ENCODE measurements at regions not wholly inside any gene's neighbourhood (a gene's known extent, or its start where the extent isn't known, plus 50 kb on each side); places are given as distances from the start of the nearest gene placed in this dataset.
A peak's percentile ranks its signal among the peaks of the same experiment; 100 is the strongest.

DNA sequence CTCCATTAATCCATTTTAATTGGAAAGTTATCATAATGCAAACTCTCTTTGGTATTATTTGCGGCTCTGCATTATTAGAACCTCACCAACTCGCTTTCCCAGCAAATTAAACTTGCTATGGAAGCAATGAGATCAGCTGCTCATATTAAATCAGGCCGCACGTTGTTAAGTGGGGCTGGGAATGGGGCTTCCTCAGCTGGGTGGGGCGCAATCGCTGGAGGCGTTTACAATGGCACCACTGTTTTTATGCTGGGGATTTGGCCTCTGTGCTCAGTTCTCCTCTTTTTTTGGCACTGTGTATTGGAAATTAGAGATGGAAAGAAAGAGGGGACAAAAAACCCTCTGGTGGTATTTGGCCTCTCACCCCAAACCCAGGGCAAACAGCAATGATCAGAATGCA is 72.2 kb downstream of the RPLP1 start:
- Histone ChIP-seq H3K9me3 (peaks cover 0 to 3% (median 0%) of the 10 kb centered on the region in 11 donors), H3K36me3 (no peaks in the 10 kb centered on the region), H3K27ac (no peak overlapping the region), H3K27me3 (peaks cover 0 to 3% (median 0%) of the 10 kb centered on the region in 7 donors), H3K4me3 (no peak overlapping the region), H3K4me1 (no peaks in the 10 kb centered on the region)
- TF ChIP-seq, protein P1, sequence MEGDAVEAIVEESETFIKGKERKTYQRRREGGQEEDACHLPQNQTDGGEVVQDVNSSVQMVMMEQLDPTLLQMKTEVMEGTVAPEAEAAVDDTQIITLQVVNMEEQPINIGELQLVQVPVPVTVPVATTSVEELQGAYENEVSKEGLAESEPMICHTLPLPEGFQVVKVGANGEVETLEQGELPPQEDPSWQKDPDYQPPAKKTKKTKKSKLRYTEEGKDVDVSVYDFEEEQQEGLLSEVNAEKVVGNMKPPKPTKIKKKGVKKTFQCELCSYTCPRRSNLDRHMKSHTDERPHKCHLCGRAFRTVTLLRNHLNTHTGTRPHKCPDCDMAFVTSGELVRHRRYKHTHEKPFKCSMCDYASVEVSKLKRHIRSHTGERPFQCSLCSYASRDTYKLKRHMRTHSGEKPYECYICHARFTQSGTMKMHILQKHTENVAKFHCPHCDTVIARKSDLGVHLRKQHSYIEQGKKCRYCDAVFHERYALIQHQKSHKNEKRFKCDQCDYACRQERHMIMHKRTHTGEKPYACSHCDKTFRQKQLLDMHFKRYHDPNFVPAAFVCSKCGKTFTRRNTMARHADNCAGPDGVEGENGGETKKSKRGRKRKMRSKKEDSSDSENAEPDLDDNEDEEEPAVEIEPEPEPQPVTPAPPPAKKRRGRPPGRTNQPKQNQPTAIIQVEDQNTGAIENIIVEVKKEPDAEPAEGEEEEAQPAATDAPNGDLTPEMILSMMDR (IDR thresholded peaks at IDR 0.05) = no peak
- WGBS, 2 donors = 77 to 80% methylated on average over 7 of the region's 7 CpGs
- DNase-seq = no peak
- ATAC-seq = peak in 5 of 8 donors; percentile 45 to 69 (median 59)
- intact Hi-C loops (cut with DNase I) = loop anchor here in 2 of 10 donors (5.0 kb wide), 1 partner anchor 962 kb away; no protein-coding TSS in a partner anchor

DNA sequence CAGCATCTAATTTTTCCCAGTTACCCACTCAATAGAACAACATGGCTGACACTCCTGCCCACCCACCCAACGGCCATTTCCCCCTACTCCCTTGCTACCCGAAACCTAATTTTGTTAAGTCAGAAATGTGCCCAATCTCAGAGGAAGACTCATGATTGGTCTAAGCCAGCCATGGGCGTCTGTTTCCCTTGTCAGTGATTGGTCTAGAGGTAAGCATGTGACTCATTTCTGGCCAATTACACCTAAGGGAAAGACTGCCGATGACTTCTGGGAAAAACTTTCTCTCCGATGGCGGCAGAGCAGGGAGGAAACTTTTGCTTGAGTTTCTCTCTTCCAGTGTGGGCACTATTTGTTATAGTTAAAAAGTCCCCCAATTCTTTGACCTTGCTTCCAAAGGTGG is 72.9 kb downstream of the RPLP1 start:
- Histone ChIP-seq H3K9me3 (peaks cover 0 to 3% (median 0%) of the 10 kb centered on the region in 11 donors), H3K4me3 (no peak overlapping the region), H3K36me3 (no peaks in the 10 kb centered on the region), H3K4me1 (no peaks in the 10 kb centered on the region), H3K27me3 (no peaks in the 10 kb centered on the region), H3K27ac (no peak overlapping the region)
- TF ChIP-seq, protein P1 (IDR thresholded peaks at IDR 0.05) = no peak
- ATAC-seq (no peak), DNase-seq (no peak)
- intact Hi-C loops (cut with DNase I) = no loop called here
- WGBS, 2 donors = 92 to 94% methylated on average over 6 of the region's 6 CpGs

DNA sequence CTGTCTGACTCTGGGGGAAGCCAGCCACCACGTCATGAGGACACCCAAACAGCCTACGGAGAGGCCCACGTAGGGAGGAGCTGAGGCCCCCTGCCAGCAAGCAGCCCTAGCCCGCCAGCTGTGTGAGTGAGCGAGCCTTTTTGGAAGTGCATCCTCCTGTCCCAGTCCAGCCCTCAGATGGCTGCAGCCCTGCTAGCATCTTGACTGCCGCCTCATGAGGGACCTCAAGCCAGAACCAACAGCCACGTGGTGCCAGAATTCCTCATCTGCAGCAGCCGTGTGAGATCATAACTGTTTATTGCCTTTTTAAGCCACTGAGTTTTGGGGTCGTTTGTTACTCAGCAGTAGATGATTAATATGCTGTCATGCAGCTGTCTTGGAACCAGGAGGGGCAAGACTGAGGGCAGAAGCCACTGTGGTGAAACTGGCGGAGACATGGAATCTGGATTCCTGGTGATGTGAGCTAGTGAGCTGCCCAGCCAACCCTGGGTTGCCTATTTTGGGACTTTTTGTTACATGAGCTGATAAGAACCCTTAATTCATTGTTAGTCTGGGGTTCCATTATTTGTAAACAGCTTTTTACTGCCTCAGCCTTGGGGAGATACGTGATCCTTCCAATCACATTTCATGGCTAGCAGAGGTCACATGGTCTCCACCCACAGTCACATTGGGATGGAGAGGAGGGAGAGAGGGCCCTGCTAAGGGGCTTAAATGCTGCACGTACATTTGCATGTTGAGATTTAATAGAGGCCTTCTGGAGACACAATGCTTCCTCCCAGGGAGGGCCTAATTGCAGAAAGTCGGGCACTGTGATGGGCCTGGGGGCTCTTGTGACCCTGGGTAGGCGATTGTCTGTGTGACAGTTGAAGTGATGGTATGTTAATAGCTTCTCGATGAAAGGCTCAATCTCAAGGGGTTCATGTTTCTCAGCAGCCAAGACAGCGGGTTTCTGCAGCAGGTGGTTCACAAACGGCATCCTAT is 73.8 kb downstream of the RPLP1 start:
- peaks cover 0 to 7% (median 0%) of the 10 kb centered on the region in 7 donors for H3K27me3 ChIP-seq
- TF ChIP-seq, protein P1 (IDR thresholded peaks at IDR 0.05) = no peak
- ATAC-seq = peak in 4 of 8 donors; percentile 15 to 45 (median 36)
- DNase-seq = no peak
- WGBS, 2 donors = 71 to 73% methylated on average over 17 of the region's 17 CpGs
- H3K36me3 ChIP-seq = no peaks in the 10 kb centered on the region
- no peak overlapping the region for H3K27ac ChIP-seq
- H3K4me1 ChIP-seq = peaks cover 0 to 6% (median 2%) of the 10 kb centered on the region in 9 donors
- intact Hi-C loops (cut with DNase I) = no loop called here
- H3K9me3 ChIP-seq = peaks cover 0 to 3% (median 0%) of the 10 kb centered on the region in 11 donors
- no peak overlapping the region for H3K4me3 ChIP-seq

DNA sequence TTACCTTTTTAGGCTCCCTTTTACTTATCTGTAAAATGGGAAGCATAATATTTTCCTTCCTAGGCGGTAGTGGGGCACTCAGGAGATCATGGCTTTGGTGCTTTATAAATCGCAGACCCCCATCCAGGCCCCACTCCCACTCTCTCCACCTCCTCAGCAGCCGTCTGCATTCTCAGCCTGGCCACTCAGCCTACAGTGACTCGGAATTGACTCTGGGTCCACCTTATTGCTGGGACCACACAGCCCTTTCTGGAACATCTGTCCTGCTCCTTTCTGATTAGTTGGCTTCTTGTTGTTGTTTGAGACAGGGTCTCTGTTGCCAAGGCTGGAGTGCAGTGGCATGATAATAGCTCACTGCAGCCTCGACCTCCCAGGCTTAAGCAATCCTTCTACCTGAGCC is 76.5 kb downstream of the RPLP1 start:
- H3K4me1 ChIP-seq = peaks cover 0 to 25% (median 3%) of the 10 kb centered on the region in 9 donors
- DNase-seq = no peak
- no peaks in the 10 kb centered on the region for H3K36me3 ChIP-seq
- peaks cover 0 to 8% (median 0%) of the 10 kb centered on the region in 7 donors for H3K27me3 ChIP-seq
- H3K9me3 ChIP-seq = peaks cover 0 to 3% (median 0%) of the 10 kb centered on the region in 11 donors
- intact Hi-C loops (cut with DNase I) = no loop called here
- WGBS, 2 donors = 82 to 91% methylated on average over 5 of the region's 5 CpGs
- ATAC-seq = no peak
- TF ChIP-seq, protein P1 (IDR thresholded peaks at IDR 0.05) = no peak
- no peak overlapping the region for H3K27ac ChIP-seq
- H3K4me3 ChIP-seq = no peak overlapping the region

Measured in heart right ventricle (tissue), 16 donors.